ENCODE measurements at regions not wholly inside any gene's neighbourhood (a gene's known extent, or its start where the extent isn't known, plus 50 kb on each side); places are given as distances from the start of the nearest gene placed in this dataset.

DNA sequence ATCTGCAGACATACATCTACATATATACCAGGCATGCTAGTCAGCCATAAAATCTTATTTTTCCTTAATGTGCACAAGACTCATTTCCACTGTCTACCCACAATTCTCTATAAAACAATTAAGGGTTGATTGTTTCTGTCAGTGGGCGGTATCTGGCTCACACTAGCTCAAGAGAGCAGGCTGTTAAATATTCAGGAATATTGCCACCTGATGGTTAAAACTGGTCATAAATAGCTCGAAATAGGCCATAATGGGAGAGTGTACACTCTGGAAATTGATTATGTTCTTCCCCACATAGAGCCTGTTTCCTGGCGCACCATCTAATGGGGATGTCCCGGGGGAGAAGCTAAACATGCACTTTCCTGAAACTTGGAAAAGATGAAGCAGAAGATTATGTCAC is 620.6 kb upstream of the ANKRD30A start:
- H2AFZ ChIP-seq (ENCODE audit: insufficient read depth, low read depth, low read length, poor library complexity, severe bottlenecking), result no peak overlapping the region
- intact Hi-C loops (cut with micrococcal nuclease), result no loop called here
- no peak overlapping the region for H3K9ac ChIP-seq (ENCODE audit: low read length)
- no peak for ATAC-seq (ENCODE audit: low read depth)
- no peak for TF ChIP-seq EZH2 (IDR thresholded peaks at IDR 0.05; ENCODE audit: borderline replicate concordance, insufficient read depth, low read depth, low read length, poor library complexity, severe bottlenecking)
- TF ChIP-seq, protein P1, sequence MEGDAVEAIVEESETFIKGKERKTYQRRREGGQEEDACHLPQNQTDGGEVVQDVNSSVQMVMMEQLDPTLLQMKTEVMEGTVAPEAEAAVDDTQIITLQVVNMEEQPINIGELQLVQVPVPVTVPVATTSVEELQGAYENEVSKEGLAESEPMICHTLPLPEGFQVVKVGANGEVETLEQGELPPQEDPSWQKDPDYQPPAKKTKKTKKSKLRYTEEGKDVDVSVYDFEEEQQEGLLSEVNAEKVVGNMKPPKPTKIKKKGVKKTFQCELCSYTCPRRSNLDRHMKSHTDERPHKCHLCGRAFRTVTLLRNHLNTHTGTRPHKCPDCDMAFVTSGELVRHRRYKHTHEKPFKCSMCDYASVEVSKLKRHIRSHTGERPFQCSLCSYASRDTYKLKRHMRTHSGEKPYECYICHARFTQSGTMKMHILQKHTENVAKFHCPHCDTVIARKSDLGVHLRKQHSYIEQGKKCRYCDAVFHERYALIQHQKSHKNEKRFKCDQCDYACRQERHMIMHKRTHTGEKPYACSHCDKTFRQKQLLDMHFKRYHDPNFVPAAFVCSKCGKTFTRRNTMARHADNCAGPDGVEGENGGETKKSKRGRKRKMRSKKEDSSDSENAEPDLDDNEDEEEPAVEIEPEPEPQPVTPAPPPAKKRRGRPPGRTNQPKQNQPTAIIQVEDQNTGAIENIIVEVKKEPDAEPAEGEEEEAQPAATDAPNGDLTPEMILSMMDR (IDR thresholded peaks at IDR 0.05), result no peak
- Mint-ChIP-seq H3K9me3 (ENCODE audit: insufficient read depth) (no peaks in the 10 kb centered on the region), H3K4me1 (peaks cover 2% of the 10 kb centered on the region), H3K27ac (no peak overlapping the region), H3K4me3 (no peak overlapping the region), H3K27me3 (no peaks in the 10 kb centered on the region)
- H3K9me3 ChIP-seq (ENCODE audit: control extremely low read depth in 1 of 3, control insufficient read depth in 2 of 3, insufficient read depth in 1 of 3, low read length in 2 of 3), result no peaks in the 10 kb centered on the region
- ChIA-PET POLR2A (no interaction called here), CTCF (no interaction called here)
- no peaks in the 10 kb centered on the region for H3K36me3 ChIP-seq (replicated peaks in 1 of 2; ENCODE audit: control extremely low read depth in 1 of 2, control insufficient read depth in 1 of 2, extremely low read depth in 1 of 2, insufficient read depth in 2 of 2, low read length in 1 of 2)
- no peak overlapping the region for H3K27ac ChIP-seq (ENCODE audit: low read length in 2 of 2)
- H3K4me3 ChIP-seq (ENCODE audit: control extremely low read depth in 1 of 5, extremely low read depth in 1 of 5, insufficient read depth in 1 of 5, low read depth in 2 of 5, low read length in 4 of 5), result no peak overlapping the region
- no peaks in the 10 kb centered on the region for H3K4me1 ChIP-seq (ENCODE audit: control insufficient read depth in 2 of 2, insufficient read depth in 2 of 2, low read length in 2 of 2)
- H3K27me3 ChIP-seq (replicated peaks in 1 of 4; ENCODE audit: control extremely low read depth in 1 of 4, control insufficient read depth in 3 of 4, insufficient read depth in 4 of 4, low read length in 3 of 4), result no peaks in the 10 kb centered on the region
- H4K20me1 ChIP-seq (ENCODE audit: control insufficient read depth, insufficient read depth, low read length, poor library complexity, severe bottlenecking), result no peaks in the 10 kb centered on the region
- no peak overlapping the region for H3K4me2 ChIP-seq (replicated peaks; ENCODE audit: low read depth, low read length, poor library complexity, severe bottlenecking)
- H3K79me2 ChIP-seq (ENCODE audit: control insufficient read depth, insufficient read depth, low read length), result no peaks in the 10 kb centered on the region
- DNase-seq, result no peak
- 100% methylated on average over 2 of the region's 4 CpGs for WGBS (ENCODE audit: insufficient coverage)

DNA sequence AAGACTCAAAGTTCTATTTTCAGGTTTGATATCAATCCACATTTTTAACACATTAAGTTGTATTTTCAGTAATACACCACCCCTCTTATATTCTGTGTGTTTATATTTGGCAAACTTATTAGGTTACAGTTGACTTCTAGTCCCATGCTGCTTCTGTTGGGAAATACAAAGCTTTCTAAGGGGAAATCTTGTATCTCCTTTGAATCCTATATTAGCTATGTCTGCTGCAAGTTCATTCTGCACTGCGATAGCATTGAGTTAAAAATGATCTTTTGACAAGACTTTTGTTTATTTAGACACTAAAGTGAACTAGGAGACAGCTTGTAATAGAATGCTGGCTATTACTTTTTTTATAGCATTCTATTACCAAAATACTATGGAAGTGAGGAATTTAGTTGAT is 625.1 kb upstream of the ANKRD30A start:
- Histone ChIP-seq H4K20me1 (ENCODE audit: control insufficient read depth, insufficient read depth, low read length, poor library complexity, severe bottlenecking) (no peaks in the 10 kb centered on the region), H3K27ac (ENCODE audit: low read length in 2 of 2) (no peak overlapping the region), H3K4me1 (ENCODE audit: control insufficient read depth in 2 of 2, insufficient read depth in 2 of 2, low read length in 2 of 2) (no peaks in the 10 kb centered on the region), H3K36me3 (replicated peaks in 1 of 2; ENCODE audit: control extremely low read depth in 1 of 2, control insufficient read depth in 1 of 2, extremely low read depth in 1 of 2, insufficient read depth in 2 of 2, low read length in 1 of 2) (no peaks in the 10 kb centered on the region), H3K4me3 (ENCODE audit: control extremely low read depth in 1 of 5, extremely low read depth in 1 of 5, insufficient read depth in 1 of 5, low read depth in 2 of 5, low read length in 4 of 5) (no peak overlapping the region), H3K4me2 (replicated peaks; ENCODE audit: low read depth, low read length, poor library complexity, severe bottlenecking) (no peak overlapping the region), H3K9me3 (ENCODE audit: control extremely low read depth in 1 of 3, control insufficient read depth in 2 of 3, insufficient read depth in 1 of 3, low read length in 2 of 3) (no peaks in the 10 kb centered on the region), H3K27me3 (replicated peaks in 1 of 4; ENCODE audit: control extremely low read depth in 1 of 4, control insufficient read depth in 3 of 4, insufficient read depth in 4 of 4, low read length in 3 of 4) (no peaks in the 10 kb centered on the region), H3K79me2 (ENCODE audit: control insufficient read depth, insufficient read depth, low read length) (no peaks in the 10 kb centered on the region), H2AFZ (ENCODE audit: insufficient read depth, low read depth, low read length, poor library complexity, severe bottlenecking) (no peak overlapping the region), H3K9ac (ENCODE audit: low read length) (no peak overlapping the region)
- WGBS (ENCODE audit: insufficient coverage), result no CpG with 5 or more reads among the region's 1 CpG
- CTCF ChIA-PET, result no interaction called here
- Mint-ChIP-seq H3K4me1 (peaks cover 2% of the 10 kb centered on the region), H3K9me3 (ENCODE audit: insufficient read depth) (no peaks in the 10 kb centered on the region), H3K27me3 (no peaks in the 10 kb centered on the region), H3K4me3 (no peak overlapping the region), H3K27ac (no peak overlapping the region)
- TF ChIP-seq EZH2 (IDR thresholded peaks at IDR 0.05; ENCODE audit: borderline replicate concordance, insufficient read depth, low read depth, low read length, poor library complexity, severe bottlenecking), result no peak
- TF ChIP-seq, protein P1 (IDR thresholded peaks at IDR 0.05), result no peak
- DNase-seq (no peak), ATAC-seq (ENCODE audit: low read depth) (no peak)
- POLR2A ChIA-PET, result interaction anchor here (0.6 kb wide), 1 partner anchor 36 kb away, joined by 6 read pairs; no protein-coding TSS in a partner anchor
- intact Hi-C loops (cut with micrococcal nuclease), result no loop called here

All from B cell (primary cell).